HG02571 (cell line): ENCODE measurements at regions not wholly inside any gene's neighbourhood (a gene's known extent, or its start where the extent isn't known, plus 50 kb on each side); places are given as distances from the start of the nearest gene placed in this dataset.

Experiments used
- ATAC-seq: cut with Tn5 transposase; IDR thresholded peaks from one replicate; pipeline ENCODE4 v1.9.1; 2021; ENCODE audit warnings: mild to moderate bottlenecking, moderate library complexity; ENCODE audit not compliant: unreplicated experiment

- no peak for ATAC-seq
These were observed 429.3 kb upstream of the NBEA start for GRCh38 chr13:34512817-34513216.

GRCh38 chr13:34513526-34513925 is 428.5 kb upstream of the NBEA start:
- no peak for ATAC-seq

- ATAC-seq, result no peak
These were observed 426.9 kb upstream of the NBEA start for GRCh38 chr13:34515201-34515600.

- no peak for ATAC-seq
These were observed 420.9 kb upstream of the NBEA start for GRCh38 chr13:34521171-34521570.

GRCh38 chr13:34522808-34523207 is 419.3 kb upstream of the NBEA start:
- ATAC-seq, result no peak

- no peak for ATAC-seq
These were observed 418.7 kb upstream of the NBEA start for GRCh38 chr13:34523406-34523805.

GRCh38 chr13:34533941-34534340 is 408.1 kb upstream of the NBEA start:
- no peak for ATAC-seq

- no peak for ATAC-seq
These were observed 399.7 kb upstream of the NBEA start for GRCh38 chr13:34542321-34542720.

- no peak for ATAC-seq
These were observed 398.2 kb upstream of the NBEA start for GRCh38 chr13:34543836-34544235.

GRCh38 chr13:34545461-34545860 is 396.6 kb upstream of the NBEA start:
- no peak for ATAC-seq

- no peak for ATAC-seq
These were observed 395.5 kb upstream of the NBEA start for GRCh38 chr13:34546344-34547250.

GRCh38 chr13:34547929-34548328 is 394.1 kb upstream of the NBEA start:
- no peak for ATAC-seq

- no peak for ATAC-seq
These were observed 388.7 kb upstream of the NBEA start for GRCh38 chr13:34553376-34553775.

GRCh38 chr13:34555988-34556387 is 386.1 kb upstream of the NBEA start:
- no peak for ATAC-seq

GRCh38 chr13:34561033-34561432 is 381.0 kb upstream of the NBEA start:
- ATAC-seq, result no peak

- ATAC-seq, result no peak
These were observed 374.5 kb upstream of the NBEA start for GRCh38 chr13:34567597-34567996.

GRCh38 chr13:34570698-34571353 is 371.2 kb upstream of the NBEA start:
- ATAC-seq, result no peak

GRCh38 chr13:34571716-34572115 is 370.4 kb upstream of the NBEA start:
- no peak for ATAC-seq

GRCh38 chr13:34577051-34577450 is 365.0 kb upstream of the NBEA start:
- ATAC-seq, result no peak

GRCh38 chr13:34578471-34578870 is 363.6 kb upstream of the NBEA start:
- no peak for ATAC-seq

GRCh38 chr13:34578917-34579316 is 363.2 kb upstream of the NBEA start:
- no peak for ATAC-seq

- no peak for ATAC-seq
These were observed 358.9 kb upstream of the NBEA start for GRCh38 chr13:34583181-34583580.
